Testis (tissue), 2 donors: ENCODE measurements at regions not wholly inside any gene's neighbourhood (a gene's known extent, or its start where the extent isn't known, plus 50 kb on each side); places are given as distances from the start of the nearest gene placed in this dataset.

ENCODE experiments used
- DNase-seq: peaks from one replicate; pipeline ENCODE4 v3.0.0-alpha.2; 2019
- H3K27ac ChIP-seq, 2 donors: fragments of 200-600 bp; sonication (generic); one replicate each; pipeline ENCODE4 v1.5.1; 2019
- H3K27me3 ChIP-seq: fragments of 200-600 bp; sonication (generic); one replicate; pipeline ENCODE4 v1.5.1; 2019
- H3K36me3 ChIP-seq: fragments of 200-600 bp; sonication (generic); one replicate; pipeline ENCODE4 v1.5.1; 2017; ENCODE audit warnings: low read depth; ENCODE audit errors: missing control alignments
- H3K4me1 ChIP-seq: fragments of 200-600 bp; sonication (generic); one replicate; pipeline ENCODE4 v1.5.1; 2019
- H3K4me3 ChIP-seq, 2 donors: fragments of 200-600 bp; sonication (generic); one replicate each; pipeline ENCODE4 v1.5.1; 2017 to 2019
- H3K9me3 ChIP-seq: fragments of 200-600 bp; sonication (generic); one replicate; pipeline ENCODE4 v1.5.1; 2017
- POLR2A ChIP-seq: fragments of 450-650 bp; IDR thresholded peaks from one replicate; pipeline ENCODE4 v1.6.1; 2017; ENCODE audit warnings: antibody characterized with exemption, mild to moderate bottlenecking, moderate library complexity
- WGBS, 2 donors: methylation state at CpG; one replicate each; pipeline ENCODE4 v1.1.5; 2018; 5-methylcytosine and 5-hydroxymethylcytosine counted together
- intact Hi-C: fragments of 100-400 bp; cut with DNase I; formaldehyde crosslinking; loops from one replicate; pipeline ENCODE4 v1.15.1; 2023; ENCODE audit warnings: low total_unique reads
- TF ChIP-seq, protein P1 (sequence below), 3 experiments: fragments of 450-650 bp in 2 of 3; fragments of 200-600 bp in 1 of 3; sonication (generic) in 1 of 3; IDR thresholded peaks; one replicate each; pipeline ENCODE4 v1.5.1; 2016 to 2019; ENCODE audit warnings: antibody characterized with exemption in 3 of 3, mild to moderate bottlenecking in 2 of 3, moderate library complexity in 1 of 3

DNA sequence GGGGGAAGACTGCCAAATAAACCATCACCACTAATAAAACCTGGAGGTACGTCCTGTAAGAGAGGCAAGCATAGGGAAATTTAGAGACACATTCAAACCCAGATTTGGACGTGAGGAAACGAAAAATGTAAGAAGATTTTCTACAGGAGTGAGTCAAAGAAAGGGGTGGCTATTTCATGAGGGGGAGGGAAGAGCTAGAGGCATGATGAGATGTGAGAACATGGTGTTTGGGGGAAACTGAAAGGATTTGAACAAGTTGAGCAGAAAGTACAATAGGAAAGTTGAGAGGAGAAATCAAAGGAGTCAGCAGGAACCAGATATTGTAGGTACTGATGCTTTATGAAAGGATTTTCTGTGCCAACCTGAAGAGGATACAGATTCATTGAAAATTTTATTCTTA lies 179.1 kb upstream of the HS3ST5 start:
- no peaks in the 10 kb centered on the region for H3K4me1 ChIP-seq
- DNase-seq = no peak
- H3K27ac ChIP-seq = no peak overlapping the region
- intact Hi-C loops = no loop called here
- TF ChIP-seq POLR2A = no peak
- TF ChIP-seq, protein P1, sequence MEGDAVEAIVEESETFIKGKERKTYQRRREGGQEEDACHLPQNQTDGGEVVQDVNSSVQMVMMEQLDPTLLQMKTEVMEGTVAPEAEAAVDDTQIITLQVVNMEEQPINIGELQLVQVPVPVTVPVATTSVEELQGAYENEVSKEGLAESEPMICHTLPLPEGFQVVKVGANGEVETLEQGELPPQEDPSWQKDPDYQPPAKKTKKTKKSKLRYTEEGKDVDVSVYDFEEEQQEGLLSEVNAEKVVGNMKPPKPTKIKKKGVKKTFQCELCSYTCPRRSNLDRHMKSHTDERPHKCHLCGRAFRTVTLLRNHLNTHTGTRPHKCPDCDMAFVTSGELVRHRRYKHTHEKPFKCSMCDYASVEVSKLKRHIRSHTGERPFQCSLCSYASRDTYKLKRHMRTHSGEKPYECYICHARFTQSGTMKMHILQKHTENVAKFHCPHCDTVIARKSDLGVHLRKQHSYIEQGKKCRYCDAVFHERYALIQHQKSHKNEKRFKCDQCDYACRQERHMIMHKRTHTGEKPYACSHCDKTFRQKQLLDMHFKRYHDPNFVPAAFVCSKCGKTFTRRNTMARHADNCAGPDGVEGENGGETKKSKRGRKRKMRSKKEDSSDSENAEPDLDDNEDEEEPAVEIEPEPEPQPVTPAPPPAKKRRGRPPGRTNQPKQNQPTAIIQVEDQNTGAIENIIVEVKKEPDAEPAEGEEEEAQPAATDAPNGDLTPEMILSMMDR (IDR thresholded peaks at IDR 0.05) = no peak
- H3K4me3 ChIP-seq = no peak overlapping the region
- no peaks in the 10 kb centered on the region for H3K36me3 ChIP-seq
- 87 to 90% methylated on average over 3 of the region's 3 CpGs for WGBS, 2 donors
- H3K27me3 ChIP-seq = no peaks in the 10 kb centered on the region
- no peaks in the 10 kb centered on the region for H3K9me3 ChIP-seq

GRCh38 chr6:114520976-114521375 lies 178.2 kb upstream of the HS3ST5 start:
- 92 to 93% methylated on average over 3 of the region's 3 CpGs for WGBS, 2 donors
- Histone ChIP-seq H3K27ac (no peak overlapping the region), H3K9me3 (no peaks in the 10 kb centered on the region), H3K4me3 (no peak overlapping the region), H3K36me3 (no peaks in the 10 kb centered on the region), H3K27me3 (no peaks in the 10 kb centered on the region), H3K4me1 (no peaks in the 10 kb centered on the region)
- intact Hi-C loops = no loop called here
- DNase-seq = no peak
- TF ChIP-seq, protein P1 (IDR thresholded peaks at IDR 0.05) = no peak
- no peak for TF ChIP-seq POLR2A

- intact Hi-C loops = no loop called here
- Histone ChIP-seq H3K4me1 (no peaks in the 10 kb centered on the region), H3K27ac (no peak overlapping the region), H3K4me3 (no peak overlapping the region), H3K9me3 (no peaks in the 10 kb centered on the region), H3K36me3 (no peaks in the 10 kb centered on the region), H3K27me3 (no peaks in the 10 kb centered on the region)
- TF ChIP-seq POLR2A = no peak
- TF ChIP-seq, protein P1 (IDR thresholded peaks at IDR 0.05) = no peak
- DNase-seq = no peak
- 24 to 39% methylated on average over 1 of the region's 1 CpG for WGBS, 2 donors
Observed at GRCh38 chr6:114514170-114514569, 171.3 kb upstream of the HS3ST5 start.

- DNase-seq = no peak
- H3K4me3 ChIP-seq = no peak overlapping the region
- 84 to 92% methylated on average over 3 of the region's 3 CpGs for WGBS, 2 donors
- no peaks in the 10 kb centered on the region for H3K36me3 ChIP-seq
- no peaks in the 10 kb centered on the region for H3K27me3 ChIP-seq
- intact Hi-C loops = no loop called here
- TF ChIP-seq POLR2A = no peak
- TF ChIP-seq, protein P1 (IDR thresholded peaks at IDR 0.05) = no peak
- no peaks in the 10 kb centered on the region for H3K9me3 ChIP-seq
- no peak overlapping the region for H3K27ac ChIP-seq
- no peaks in the 10 kb centered on the region for H3K4me1 ChIP-seq
Observed at GRCh38 chr6:114471450-114471849, 128.6 kb upstream of the HS3ST5 start.

- Histone ChIP-seq H3K4me1 (no peaks in the 10 kb centered on the region), H3K4me3 (no peak overlapping the region), H3K9me3 (no peaks in the 10 kb centered on the region), H3K36me3 (no peaks in the 10 kb centered on the region), H3K27me3 (no peaks in the 10 kb centered on the region), H3K27ac (no peak overlapping the region)
- 48 to 53% methylated on average over 2 of the region's 2 CpGs for WGBS, 2 donors
- intact Hi-C loops = no loop called here
- no peak for DNase-seq
- TF ChIP-seq, protein P1 (IDR thresholded peaks at IDR 0.05) = no peak
- TF ChIP-seq POLR2A = no peak
Observed at GRCh38 chr6:114467931-114468330, 125.1 kb upstream of the HS3ST5 start.
